NCI-H526 treated with DMSO at 0.1 percent for 48 hours (cell line): ENCODE measurements at regions not wholly inside any gene's neighbourhood (a gene's known extent, or its start where the extent isn't known, plus 50 kb on each side); places are given as distances from the start of the nearest gene placed in this dataset.
A peak's percentile ranks its signal among the peaks of the same experiment; 100 is the strongest.
"Not testable (repeated sequence)": the region's sequence is repeated elsewhere in the genome, so short reads cannot be mapped to it uniquely, and the experiment has no call there.

Source experiments
- DNase-seq: peaks from one replicate; lab custom pipeline; 2025; lab: John Stamatoyannopoulos, UW

DNA sequence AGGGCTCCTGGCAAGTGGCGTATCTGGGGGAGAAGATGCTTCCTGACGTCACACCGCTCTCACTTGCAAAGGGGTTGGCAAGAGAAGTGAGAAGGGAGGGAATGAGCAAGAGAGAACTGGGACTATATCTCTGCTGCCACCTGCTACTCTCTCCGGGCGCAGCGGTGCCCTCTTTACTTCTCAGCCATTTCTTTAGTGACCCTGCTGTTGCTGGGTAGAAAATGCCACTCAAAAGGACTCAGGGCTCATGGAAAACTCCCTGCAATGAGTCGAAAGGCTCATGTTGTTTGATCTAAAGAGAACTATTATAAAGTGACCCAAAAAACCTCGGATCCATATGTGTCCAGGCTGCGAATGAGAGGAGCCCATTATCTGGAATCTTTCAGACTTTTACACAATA, 401.8 kb downstream of the SAMD5 start:
- DNase-seq = no peak

DNA sequence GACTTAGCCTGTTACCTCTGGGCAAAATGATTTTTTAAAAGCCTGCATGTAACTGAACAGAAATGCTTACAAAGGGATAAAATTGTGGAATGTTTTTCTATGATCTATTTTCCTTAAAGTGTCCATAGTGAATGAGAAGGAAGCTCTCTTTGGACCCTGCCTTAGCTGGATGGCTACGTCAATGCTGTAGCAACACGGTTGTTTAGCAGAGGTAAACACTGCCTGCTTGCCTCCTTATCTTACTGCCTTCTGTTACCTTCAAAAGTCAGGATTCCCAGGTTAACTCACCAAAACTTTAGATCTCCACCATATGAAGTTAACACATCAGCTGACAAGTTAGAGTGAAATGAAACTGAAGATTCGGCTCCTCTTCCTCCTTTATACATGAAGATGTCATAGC, 402.6 kb downstream of the SAMD5 start:
- DNase-seq = no peak

DNA sequence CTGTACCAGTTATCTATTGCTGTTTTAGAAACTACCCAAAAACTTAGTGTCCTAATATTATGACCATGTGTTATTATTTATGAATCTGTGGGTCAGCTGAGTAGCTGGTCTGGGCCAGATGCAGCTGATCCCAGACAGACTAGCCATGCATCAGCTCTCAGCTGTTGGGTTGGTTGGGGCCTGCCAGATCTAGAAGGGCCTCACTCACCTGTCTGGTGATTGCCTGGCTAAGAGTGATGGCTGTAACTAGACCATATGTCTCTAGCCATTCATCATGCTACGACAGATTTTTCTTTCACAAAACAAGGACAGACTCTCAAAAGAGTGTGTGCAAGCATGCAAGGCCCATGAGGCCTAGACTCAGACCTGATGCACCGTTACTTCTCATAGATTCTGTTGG, 403.2 kb downstream of the SAMD5 start:
- no peak for DNase-seq

DNA sequence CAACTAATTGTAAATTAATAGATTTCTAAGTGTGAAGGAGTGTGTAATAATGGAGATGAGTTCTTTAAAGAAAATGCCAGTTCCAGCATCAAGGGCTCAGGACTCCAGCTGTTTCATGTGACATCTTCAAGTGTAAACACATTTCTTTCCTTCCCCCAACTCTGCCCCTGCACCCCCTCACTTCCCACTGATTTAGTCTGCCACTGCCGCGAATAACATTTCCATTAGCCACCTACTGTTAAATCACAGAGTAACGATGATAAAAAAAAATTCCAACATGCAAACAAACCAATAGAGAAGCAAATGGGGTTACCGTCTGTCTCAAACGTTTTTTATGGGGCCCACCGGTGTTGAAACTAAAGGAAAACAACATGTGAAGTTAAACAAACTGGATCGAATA, 414.3 kb downstream of the SAMD5 start:
- no peak for DNase-seq

DNA sequence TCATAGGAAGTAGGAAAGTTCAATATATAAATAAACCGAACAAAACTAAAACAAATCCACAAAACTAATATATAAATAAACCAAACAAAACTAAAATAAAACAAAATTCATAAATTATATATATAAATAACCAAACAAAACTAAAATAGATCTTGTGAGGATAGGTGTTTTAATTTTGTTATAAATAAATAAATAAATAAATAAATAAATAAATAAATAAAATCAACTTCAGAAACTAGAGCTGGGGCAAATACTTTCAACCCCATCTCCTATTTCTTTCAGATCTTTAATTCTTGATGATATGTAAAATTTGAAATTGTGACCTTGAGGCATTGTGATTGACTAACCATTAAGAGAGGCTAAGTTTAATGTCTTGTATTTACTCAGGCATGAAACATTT, 416.1 kb downstream of the SAMD5 start:
- DNase-seq = no peak

DNA sequence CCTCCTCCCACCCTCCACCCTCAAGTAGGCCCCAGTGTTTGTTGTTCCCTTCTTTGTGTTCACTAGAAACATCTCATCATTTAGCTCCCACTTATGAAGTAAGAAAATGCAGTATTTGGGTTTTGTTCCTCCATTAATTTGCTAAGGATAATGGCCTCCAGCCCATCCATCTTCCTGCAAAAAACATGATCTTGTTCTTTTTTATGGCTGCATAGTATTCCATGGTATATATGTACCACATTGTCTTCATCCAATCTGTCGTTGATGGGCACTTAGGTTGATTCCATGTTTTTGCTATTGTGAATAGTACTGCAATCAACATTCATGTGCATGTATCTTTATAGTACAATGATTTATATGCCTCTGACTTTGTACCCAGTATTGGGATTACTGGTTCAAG, 416.8 kb upstream of the SASH1 start:
- no peak for DNase-seq

DNA sequence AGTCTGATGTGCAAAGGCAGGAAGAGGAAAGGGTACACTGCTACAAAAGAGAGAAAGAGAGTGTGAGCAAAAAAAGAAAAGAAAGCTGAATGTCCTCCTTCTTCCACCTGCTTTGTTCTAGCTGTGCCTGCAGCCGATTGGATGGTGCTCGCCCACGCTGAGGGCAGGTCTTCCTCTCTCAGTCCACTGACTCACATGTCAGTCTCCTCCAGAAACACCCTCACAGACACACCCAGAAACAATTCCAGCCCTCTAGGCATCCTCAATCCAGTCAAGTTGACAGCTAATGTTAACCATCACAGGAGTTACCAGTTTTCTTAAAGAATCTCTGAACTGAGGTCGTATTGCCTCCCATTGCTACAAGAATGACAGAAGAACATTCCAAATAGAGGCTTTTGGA, 411.9 kb upstream of the SASH1 start:
- DNase-seq = no peak

DNA sequence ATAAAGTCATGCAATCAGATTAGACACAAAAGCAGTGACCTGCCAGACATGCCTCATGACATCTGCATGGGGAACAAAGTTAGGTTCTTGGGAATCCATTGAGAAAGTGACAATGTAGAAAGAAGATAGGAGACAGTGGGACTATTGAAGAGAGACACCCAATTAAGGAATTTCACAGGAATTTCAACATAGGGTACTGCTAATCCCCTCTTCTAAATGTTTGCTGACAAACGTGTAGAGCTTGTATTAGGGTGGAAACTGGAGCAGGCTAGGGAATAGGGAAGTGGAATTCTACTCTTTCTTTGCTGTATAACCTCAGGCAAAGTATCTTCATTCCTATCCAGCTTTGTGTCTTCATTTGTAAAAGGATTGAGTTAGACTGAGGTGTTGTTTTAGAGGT, 409.4 kb upstream of the SASH1 start:
- no peak for DNase-seq

DNA sequence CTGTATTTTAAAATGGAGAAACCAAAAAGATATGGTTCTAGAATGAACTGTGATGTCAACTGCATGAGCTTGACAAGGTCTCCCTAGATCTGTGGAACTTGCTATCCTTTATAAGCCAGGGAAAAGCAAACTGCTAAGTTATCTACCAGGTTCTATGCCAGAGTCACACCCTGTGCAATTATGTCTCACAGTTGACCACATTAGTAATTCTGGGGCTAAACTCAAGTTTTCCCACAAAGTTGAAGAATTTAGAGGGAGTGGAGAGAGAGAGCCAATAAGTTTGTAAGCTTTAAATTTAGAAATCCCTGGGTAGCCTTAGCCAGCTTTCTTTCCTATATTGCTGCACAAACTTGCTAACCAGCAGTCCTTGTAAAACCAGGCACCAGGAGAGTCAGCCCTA, 407.0 kb upstream of the SASH1 start:
- DNase-seq = no peak

DNA sequence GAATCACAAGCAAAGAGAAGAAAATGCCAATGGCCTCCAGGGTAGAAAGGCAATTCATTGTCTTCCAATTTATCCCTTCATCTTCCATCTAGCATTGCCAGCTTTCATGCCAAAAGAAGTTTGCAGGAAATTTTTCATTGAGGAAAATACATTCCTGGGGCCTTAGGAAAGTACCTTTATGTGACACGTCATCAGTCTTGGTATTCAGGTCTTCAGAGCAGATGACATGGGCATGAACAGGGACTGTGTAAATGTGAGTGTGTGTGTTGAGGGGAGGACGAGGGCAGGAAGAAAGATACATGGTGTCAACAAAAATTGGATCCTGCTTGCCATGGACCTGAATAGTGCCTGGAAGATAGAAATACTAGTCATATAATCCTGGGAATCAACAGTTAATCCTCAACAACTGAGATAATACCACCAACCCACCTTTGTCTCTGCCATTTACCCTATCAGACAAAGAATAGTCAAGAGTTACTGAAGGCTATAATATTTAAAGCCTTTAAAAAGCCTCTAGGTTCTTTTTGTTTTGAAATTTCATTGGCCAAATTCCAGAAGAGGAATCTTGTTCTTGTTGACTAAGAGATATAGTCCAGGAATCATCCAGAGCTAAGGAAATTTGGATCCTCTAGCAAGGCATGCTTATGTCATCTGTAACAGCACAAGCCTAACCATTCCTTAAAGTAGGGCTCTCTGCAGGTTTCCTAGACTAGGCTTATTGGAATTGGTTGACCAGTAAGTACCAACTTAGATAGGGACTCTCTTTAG, 405.8 kb upstream of the SASH1 start:
- no peak for DNase-seq

DNA sequence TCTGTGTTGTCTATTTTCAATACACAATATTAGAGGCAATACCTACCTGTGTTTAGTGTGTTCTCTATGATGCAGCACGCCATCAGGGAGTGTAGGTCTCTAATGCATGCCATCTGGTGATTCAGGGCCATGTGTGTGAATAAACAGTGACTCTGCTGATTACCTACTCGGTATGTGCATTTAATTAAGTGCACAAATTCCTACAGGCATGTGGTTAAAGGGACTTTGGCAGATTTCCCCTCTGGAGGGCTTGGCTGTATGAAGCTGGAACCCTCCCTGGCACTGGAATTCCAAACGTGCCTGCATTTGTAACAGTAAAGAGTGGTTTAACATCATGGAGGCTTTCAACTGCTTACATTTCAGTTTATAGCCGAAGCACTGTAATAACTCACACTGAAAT, 401.5 kb upstream of the SASH1 start:
- no peak for DNase-seq

DNA sequence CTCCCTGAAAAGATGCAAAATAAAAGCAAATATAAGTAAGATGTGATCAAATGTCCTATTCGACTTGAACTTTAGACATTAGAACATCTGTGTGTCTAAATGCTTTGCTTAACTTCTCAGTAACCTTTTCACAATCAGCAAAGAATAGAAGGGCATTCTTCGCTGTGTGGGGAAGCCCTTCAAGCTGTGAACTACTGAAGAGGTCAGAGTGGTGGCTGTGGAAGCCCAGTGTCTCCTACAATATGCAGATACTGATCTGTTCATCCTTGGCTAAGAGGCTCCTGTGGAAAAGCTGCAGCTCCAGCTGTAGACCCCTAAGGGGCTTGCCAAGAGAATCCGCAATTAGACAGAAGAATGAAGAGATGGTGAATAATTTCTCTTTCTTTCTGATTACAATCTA, 400.3 kb upstream of the SASH1 start:
- DNase-seq = no peak

DNA sequence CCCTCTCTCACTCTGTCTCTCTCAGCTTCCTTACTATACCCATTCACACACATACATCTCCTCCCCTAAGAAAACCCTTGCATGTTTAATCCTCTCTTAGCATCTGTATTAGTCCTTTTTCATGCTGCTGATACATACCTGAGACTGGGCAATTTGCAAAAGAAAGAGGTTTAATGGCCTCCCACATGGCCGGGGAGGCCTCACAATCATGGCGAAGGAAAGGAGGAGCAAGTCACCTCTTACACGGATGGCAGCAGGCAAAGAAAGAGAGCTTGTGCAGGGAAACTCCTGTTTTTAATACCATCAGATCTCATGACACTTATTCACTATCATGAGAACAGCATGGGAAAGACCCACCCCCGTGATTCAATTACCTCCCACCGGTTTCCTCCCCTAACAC, 398.5 kb upstream of the SASH1 start:
- DNase-seq = no peak

DNA sequence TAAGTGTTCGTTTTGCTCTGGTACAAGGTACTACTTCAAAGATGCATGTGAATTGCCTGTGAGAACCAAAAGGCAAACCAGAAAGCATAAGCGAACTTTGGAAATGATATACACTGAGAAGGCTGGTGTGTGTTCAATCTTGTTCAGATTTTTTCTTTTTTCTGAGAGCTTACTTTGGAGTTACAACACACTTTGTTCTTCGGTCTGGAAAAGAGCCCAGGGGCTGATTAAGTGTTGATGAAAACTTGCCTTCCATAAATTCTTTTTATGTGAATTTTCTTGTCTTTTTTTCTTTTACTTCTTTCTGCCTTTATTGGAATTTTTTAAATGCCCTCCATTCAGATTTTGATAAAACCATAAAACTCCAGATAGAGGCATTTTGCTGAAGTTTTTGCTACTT, 395.1 kb upstream of the SASH1 start:
- DNase-seq = no peak

DNA sequence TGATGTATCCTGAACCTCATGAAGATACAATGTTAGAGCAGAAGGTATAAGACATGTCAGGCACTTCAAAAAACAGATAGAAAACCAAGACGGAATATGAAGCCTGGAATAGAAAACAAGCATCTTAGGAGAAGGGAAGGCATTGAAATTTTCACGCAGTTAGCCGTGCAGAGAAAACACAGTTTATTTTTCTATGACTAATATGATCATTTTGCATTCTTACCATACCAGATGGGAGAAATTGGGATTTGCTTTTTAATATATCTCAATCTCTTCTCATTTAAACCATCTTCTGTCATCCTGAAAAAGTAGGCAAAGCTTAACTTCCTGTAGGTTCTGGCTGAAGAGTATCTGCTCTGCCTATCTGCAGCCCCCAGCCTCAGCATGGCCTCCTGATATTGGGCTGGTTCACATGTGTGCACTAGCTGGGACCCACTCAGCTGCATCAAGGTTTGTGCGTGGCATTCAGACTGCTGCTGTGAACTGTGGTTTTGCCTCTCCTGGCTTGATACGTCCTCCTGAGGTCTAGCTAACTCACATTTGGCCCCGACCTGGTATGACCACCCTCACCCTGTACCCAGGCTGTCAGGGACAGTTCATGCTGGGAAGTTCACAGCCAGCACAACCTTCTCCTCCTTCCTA, 392.5 kb upstream of the SASH1 start:
- no peak for DNase-seq

DNA sequence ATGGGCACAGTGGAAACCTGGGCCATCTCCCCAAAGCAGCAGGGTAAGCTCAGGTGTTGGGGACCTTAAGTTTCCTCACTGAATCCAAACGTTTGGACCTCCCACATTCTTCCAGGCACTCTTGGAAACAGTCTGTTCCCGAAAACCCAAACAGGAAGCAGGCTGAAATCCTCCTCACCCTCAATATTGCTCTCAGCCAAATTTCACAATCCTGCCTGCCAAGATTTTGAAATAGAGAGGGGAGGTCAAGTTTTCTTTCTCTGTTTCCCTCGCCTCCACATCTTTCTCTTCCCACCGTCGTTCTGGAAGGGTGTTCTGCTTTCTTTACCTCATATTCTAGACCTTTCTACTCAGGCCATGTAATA, 392.0 kb upstream of the SASH1 start:
- no peak for DNase-seq

DNA sequence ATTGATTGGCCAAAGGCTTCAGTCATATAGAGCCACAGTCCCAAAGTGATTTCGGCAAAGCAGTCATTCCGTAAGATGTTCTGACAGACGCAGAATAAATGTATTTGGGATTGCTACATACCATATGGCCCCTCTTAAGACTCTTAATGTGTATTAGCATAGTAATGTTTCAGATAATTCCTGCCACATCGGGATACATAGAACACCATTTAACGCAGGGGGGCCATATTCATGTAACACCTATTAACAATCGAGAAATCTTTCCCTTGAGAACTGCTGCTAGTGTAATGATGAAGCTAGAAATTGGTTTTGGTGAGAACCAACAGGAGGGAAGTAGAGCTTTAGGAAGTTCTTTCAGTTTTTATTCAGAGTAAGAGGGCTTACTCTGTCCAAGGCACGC, 390.9 kb upstream of the SASH1 start:
- DNase-seq = no peak

DNA sequence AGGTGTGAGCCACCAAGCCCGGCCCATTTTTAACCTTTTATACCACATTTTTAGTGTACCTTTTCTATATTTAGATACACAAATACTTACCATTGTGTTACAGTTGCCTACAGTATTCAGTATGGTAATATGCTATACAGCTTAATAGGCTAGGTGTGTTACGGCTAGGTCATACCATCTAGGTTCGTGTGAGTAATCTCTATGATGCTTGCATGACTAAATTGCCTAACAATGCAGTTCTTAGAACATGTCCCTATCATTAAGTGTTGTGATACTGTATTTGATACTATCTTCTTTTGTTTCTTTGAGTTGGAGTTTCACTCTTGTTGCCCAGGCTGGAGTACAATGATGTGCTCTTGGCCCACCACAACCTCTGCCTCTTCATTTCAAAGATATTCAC, 387.7 kb upstream of the SASH1 start:
- DNase-seq = no peak

DNA sequence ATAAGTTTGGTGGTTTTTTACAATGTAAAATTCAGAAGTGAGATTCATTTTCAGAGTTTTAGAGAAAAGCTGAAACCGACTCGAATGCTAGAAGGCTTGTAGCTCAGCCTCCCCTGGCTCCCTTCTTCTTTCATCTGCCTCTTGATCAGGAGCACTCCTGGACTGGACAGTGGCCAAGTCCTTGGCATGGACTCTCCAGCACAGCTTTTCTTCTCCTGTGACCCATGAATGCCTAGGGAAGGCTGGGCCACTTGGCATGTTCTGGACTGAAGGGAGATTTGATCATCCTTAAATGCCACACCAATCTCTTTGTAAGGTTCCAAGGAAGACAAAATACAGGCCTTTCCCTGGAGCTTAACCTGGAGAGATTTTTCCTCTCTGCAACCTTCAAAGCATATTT, 384.0 kb upstream of the SASH1 start:
- no peak for DNase-seq

DNA sequence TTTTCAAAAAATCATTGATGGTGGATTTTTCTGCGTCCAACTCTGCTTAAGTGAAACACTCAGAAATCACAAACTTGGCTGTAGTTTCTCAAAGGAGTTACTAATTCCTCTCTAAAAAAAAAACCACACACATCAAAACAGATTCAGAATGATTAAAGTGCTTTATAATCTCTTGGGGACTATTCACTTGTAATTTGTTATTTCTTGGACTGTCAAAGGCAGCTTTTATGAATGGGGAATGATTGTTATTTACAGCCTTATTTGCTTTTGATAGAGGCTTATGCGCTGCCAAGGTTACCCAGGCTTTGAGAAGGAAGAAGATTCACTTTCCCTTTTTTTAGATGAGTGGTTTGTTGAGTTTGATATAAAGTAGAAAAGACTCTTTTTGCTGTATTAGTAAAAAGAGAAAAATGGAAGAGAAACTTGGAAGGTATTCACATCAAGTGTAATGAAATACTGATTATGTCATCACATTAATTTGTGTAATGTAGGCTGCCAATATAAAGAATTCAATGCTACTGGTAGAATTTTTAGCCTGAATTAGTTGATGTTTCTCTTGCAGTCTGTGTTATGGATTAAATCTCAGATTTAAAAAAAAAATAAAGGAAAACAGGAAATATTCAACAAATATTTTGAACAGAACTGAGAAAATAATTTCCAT, 381.0 kb upstream of the SASH1 start:
- DNase-seq = no peak

DNA sequence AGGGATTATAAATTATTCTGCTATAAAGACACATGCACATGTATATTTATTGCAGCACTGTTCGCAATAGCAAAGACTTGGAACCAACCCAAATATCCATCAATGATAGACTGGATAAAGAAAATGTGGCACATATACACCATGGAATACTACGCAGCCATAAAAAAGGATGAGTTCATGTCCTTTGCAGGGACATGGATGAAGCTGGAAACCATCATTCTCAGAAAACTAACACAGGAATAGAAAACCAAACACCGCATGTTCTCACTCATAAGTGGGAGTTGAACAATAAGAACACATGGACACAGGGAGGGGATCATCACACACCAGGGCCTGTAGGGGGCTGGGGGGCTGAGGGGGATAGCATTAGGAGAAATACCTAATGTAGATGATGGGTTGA, 377.2 kb upstream of the SASH1 start:
- not testable (repeated sequence) for DNase-seq

DNA sequence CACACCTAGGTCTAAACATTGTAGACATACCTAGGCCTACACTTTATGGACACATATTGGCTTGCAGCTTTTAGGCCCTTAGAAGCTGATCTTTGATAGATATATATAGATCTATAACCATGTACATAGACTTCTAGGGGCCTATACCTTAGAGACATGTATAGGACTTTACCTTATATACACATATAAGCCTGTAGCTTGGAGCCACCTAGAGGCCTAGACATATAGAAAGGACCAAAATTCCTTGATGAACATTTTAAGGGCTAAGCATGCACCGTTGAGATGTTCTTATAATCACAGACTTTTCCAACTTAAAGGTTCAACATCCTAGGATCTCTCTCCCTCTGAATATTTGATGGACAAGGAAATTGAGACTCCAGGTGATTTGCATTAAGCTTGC, 371.7 kb upstream of the SASH1 start:
- DNase-seq = peak; percentile 45

DNA sequence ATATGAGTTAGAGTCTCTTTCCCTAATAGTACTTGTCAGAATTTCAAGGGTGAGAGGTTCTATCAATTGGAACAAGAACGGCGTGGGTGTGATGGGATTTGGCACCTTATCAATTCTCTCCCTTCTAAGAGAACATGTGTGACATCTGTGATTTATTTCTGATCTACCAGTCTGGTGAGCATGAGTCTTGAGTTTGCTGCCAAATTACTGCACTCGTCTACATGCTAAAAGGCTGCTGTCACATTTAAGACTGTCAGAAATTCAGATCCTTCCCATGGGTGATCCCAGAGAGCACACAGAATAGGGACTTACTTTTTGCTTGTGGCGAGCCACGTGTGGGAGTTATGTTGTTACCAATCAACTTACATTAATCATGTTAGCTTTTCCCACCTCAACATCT, 370.2 kb upstream of the SASH1 start:
- no peak for DNase-seq

DNA sequence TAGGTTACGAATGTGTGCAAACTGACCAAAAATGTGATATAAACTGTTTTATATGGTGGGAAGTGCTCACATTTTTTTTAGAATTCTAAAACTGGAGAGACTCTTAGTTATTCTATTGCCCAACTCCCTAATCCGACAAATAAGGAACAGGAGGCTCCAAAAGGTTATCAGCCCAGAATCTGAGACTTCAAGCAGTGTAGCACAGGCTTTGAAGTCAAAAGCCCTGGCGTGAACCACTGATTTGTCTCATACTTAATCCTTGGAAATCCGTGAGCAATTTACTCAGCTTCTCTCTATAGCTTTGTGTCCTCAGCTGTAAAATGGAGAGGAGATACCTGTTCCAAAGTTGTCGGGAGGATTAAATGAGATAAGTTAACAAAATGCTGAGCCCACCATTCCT, 368.8 kb upstream of the SASH1 start:
- no peak for DNase-seq
